Esophagus squamous epithelium (tissue), 5 donors: ENCODE measurements at regions not wholly inside any gene's neighbourhood (a gene's known extent, or its start where the extent isn't known, plus 50 kb on each side); places are given as distances from the start of the nearest gene placed in this dataset.

Experiments used
- DNase-seq: peaks from one replicate; lab custom pipeline; 2025; lab: John Stamatoyannopoulos, UW
- H3K27ac ChIP-seq, 4 donors: fragments of 200-600 bp; sonication (generic); one replicate each; pipeline ENCODE4 v1.5.1; 2016 to 2019; ENCODE audit warnings: mild to moderate bottlenecking in 1 of 4
- H3K27me3 ChIP-seq, 4 donors: fragments of 200-600 bp; sonication (generic); 1 replicate in 3 of 4; 2 replicates in 1 of 4; pipeline versions ENCODE4 v1.5.1 to v1.6.0; 2017 to 2021; ENCODE audit warnings: antibody characterized with exemption in 1 of 4
- H3K36me3 ChIP-seq, 3 donors: fragments of 200-600 bp; sonication (generic); one replicate each; pipeline ENCODE4 v1.5.1; 2016 to 2019
- H3K4me1 ChIP-seq, 3 donors: fragments of 200-600 bp; sonication (generic); one replicate each; pipeline ENCODE4 v1.5.1; 2017 to 2019
- H3K4me3 ChIP-seq, 4 donors: fragments of 200-600 bp; sonication (generic); 1 replicate in 3 of 4; 2 replicates in 1 of 4; pipeline ENCODE4 v1.5.1; 2016 to 2019; ENCODE audit warnings: mild to moderate bottlenecking in 2 of 4, moderate library complexity in 1 of 4
- H3K9me3 ChIP-seq, 3 donors: fragments of 200-600 bp; sonication (generic); one replicate each; pipeline ENCODE4 v1.5.1; 2016 to 2019
- CTCF ChIP-seq, 6 experiments: fragments of 450-650 bp in 4 of 6; fragments of 200-600 bp in 2 of 6; sonication (generic) in 2 of 6; IDR thresholded peaks; one replicate each; pipeline ENCODE4 v1.5.1; 2016 to 2019; ENCODE audit warnings: antibody characterized with exemption in 6 of 6, mild to moderate bottlenecking in 4 of 6, moderate library complexity in 4 of 6
- POLR2A ChIP-seq, 4 donors: fragments of 450-650 bp; IDR thresholded peaks; one replicate each; pipeline ENCODE4 v1.6.1; 2017; ENCODE audit warnings: antibody characterized with exemption in 4 of 4, mild to moderate bottlenecking in 4 of 4, moderate library complexity in 3 of 4
- WGBS, 2 donors: methylation state at CpG; one replicate each; pipeline ENCODE4 v1.1.5; 2018; 5-methylcytosine and 5-hydroxymethylcytosine counted together
- intact Hi-C: fragments of 100-400 bp; cut with DNase I; formaldehyde crosslinking; loops from one replicate; pipeline ENCODE4 v1.15.0; 2022
- donor health status: DM: yes; HTN: yes; CAD: no.

- Histone ChIP-seq H3K27ac (no peak overlapping the region), H3K4me1 (no peaks in the 10 kb centered on the region), H3K36me3 (no peaks in the 10 kb centered on the region), H3K27me3 (no peaks in the 10 kb centered on the region), H3K4me3 (no peak overlapping the region), H3K9me3 (no peaks in the 10 kb centered on the region)
- TF ChIP-seq POLR2A (IDR thresholded peaks at IDR 0.05), result no peak
- no peak for DNase-seq
- WGBS, 2 donors, result 91 to 97% methylated on average over 3 of the region's 3 CpGs
- intact Hi-C loops, result no loop called here
These were observed 583.0 kb upstream of the SPRY2 start for GRCh38 chr13:80923907-80924306.

- WGBS, 2 donors, result 85 to 96% methylated on average over 2 of the region's 2 CpGs
- Histone ChIP-seq H3K4me3 (no peak overlapping the region), H3K27me3 (no peaks in the 10 kb centered on the region), H3K4me1 (no peaks in the 10 kb centered on the region), H3K27ac (no peak overlapping the region), H3K9me3 (no peaks in the 10 kb centered on the region), H3K36me3 (no peaks in the 10 kb centered on the region)
- intact Hi-C loops, result no loop called here
- no peak for DNase-seq
- no peak for TF ChIP-seq POLR2A (IDR thresholded peaks at IDR 0.05)
- no peak for TF ChIP-seq CTCF (IDR thresholded peaks at IDR 0.05)
These were observed 581.0 kb upstream of the SPRY2 start for GRCh38 chr13:80921971-80922370.

- Histone ChIP-seq H3K27ac (no peak overlapping the region), H3K9me3 (no peaks in the 10 kb centered on the region), H3K4me3 (no peak overlapping the region), H3K36me3 (no peaks in the 10 kb centered on the region), H3K4me1 (no peaks in the 10 kb centered on the region), H3K27me3 (no peaks in the 10 kb centered on the region)
- TF ChIP-seq CTCF (IDR thresholded peaks at IDR 0.05), result no peak
- TF ChIP-seq POLR2A (IDR thresholded peaks at IDR 0.05), result no peak
- intact Hi-C loops, result no loop called here
- no peak for DNase-seq
- WGBS, 2 donors, result 65 to 69% methylated on average over 2 of the region's 2 CpGs
These were observed 580.6 kb upstream of the SPRY2 start for GRCh38 chr13:80921541-80921940.

GRCh38 chr13:80906860-80907259 lies 565.9 kb upstream of the SPRY2 start:
- Histone ChIP-seq H3K36me3 (no peaks in the 10 kb centered on the region), H3K4me1 (no peaks in the 10 kb centered on the region), H3K9me3 (peaks cover 0 to 8% (median 5%) of the 10 kb centered on the region in 3 donors), H3K27ac (no peak overlapping the region), H3K4me3 (no peak overlapping the region), H3K27me3 (no peaks in the 10 kb centered on the region)
- TF ChIP-seq CTCF (IDR thresholded peaks at IDR 0.05), result no peak
- no peak for TF ChIP-seq POLR2A (IDR thresholded peaks at IDR 0.05)
- DNase-seq, result no peak
- intact Hi-C loops, result no loop called here
- 79 to 86% methylated on average over 2 of the region's 2 CpGs for WGBS, 2 donors

- H3K9me3 ChIP-seq, result no peaks in the 10 kb centered on the region
- no peak for TF ChIP-seq CTCF (IDR thresholded peaks at IDR 0.05)
- no peak for TF ChIP-seq POLR2A (IDR thresholded peaks at IDR 0.05)
- no peaks in the 10 kb centered on the region for H3K27me3 ChIP-seq
- no peak for DNase-seq
- H3K4me1 ChIP-seq, result no peaks in the 10 kb centered on the region
- H3K36me3 ChIP-seq, result no peaks in the 10 kb centered on the region
- 59 to 70% methylated on average over 1 of the region's 1 CpG for WGBS, 2 donors
- H3K4me3 ChIP-seq, result no peak overlapping the region
- intact Hi-C loops, result no loop called here
- H3K27ac ChIP-seq, result no peak overlapping the region
These were observed 563.5 kb upstream of the SPRY2 start for GRCh38 chr13:80904386-80904785.

- Histone ChIP-seq H3K27me3 (no peaks in the 10 kb centered on the region), H3K9me3 (no peaks in the 10 kb centered on the region), H3K36me3 (no peaks in the 10 kb centered on the region), H3K4me3 (no peak overlapping the region), H3K27ac (no peak overlapping the region), H3K4me1 (no peaks in the 10 kb centered on the region)
- no peak for TF ChIP-seq CTCF (IDR thresholded peaks at IDR 0.05)
- intact Hi-C loops, result no loop called here
- DNase-seq, result no peak
These were observed 563.0 kb upstream of the SPRY2 start for GRCh38 chr13:80903911-80904310.
